T1000 (cell line): ENCODE measurements at regions not wholly inside any gene's neighbourhood (a gene's known extent, or its start where the extent isn't known, plus 50 kb on each side); places are given as distances from the start of the nearest gene placed in this dataset.

ENCODE experiments used
- DNase-seq: peaks from one replicate; lab custom pipeline; 2025; ENCODE audit warnings: mixed read lengths; lab: John Stamatoyannopoulos, UW

- no peak for DNase-seq
Measured at GRCh38 chr21:43302769-43303168, 124.2 kb downstream of the SIK1 start.

GRCh38 chr21:43302062-43302700, 124.8 kb downstream of the SIK1 start:
- no peak for DNase-seq

- no peak for DNase-seq
Measured at GRCh38 chr21:43301409-43302061, 125.4 kb downstream of the SIK1 start.

GRCh38 chr21:43300496-43301408, 126.2 kb downstream of the SIK1 start:
- no peak for DNase-seq

GRCh38 chr21:43299441-43300277, 127.3 kb downstream of the SIK1 start:
- DNase-seq, result no peak

GRCh38 chr21:43298546-43299440, 128.1 kb downstream of the SIK1 start:
- no peak for DNase-seq

GRCh38 chr21:43297989-43298388, 128.9 kb downstream of the SIK1 start:
- no peak for DNase-seq

GRCh38 chr21:43297391-43297981, 128.7 kb downstream of the CRYAA start:
- DNase-seq, result no peak

GRCh38 chr21:43295066-43295958, 126.5 kb downstream of the CRYAA start:
- DNase-seq, result no peak

- no peak for DNase-seq
Measured at GRCh38 chr21:43294194-43294902, 125.5 kb downstream of the CRYAA start.

GRCh38 chr21:43292866-43293142, 124.0 kb downstream of the CRYAA start:
- no peak for DNase-seq

GRCh38 chr21:43292041-43292865, 123.4 kb downstream of the CRYAA start:
- DNase-seq, result no peak

- no peak for DNase-seq
Measured at GRCh38 chr21:43291347-43291950, 122.6 kb downstream of the CRYAA start.

- no peak for DNase-seq
Measured at GRCh38 chr21:43290421-43291346, 121.9 kb downstream of the CRYAA start.

GRCh38 chr21:43289966-43290365, 121.2 kb downstream of the CRYAA start:
- no peak for DNase-seq

- no peak for DNase-seq
Measured at GRCh38 chr21:43289442-43289841, 120.6 kb downstream of the CRYAA start.
